Parathyroid adenoma (tissue), 2 donors: ENCODE measurements at regions not wholly inside any gene's neighbourhood (a gene's known extent, or its start where the extent isn't known, plus 50 kb on each side); places are given as distances from the start of the nearest gene placed in this dataset.

Experiments used
- H2AFZ ChIP-seq: fragments of 300-600 bp; sonication (generic); one replicate; pipeline ENCODE4 v1.7.0; 2017; ENCODE audit warnings: antibody characterized with exemption, mild to moderate bottlenecking
- H3K27ac ChIP-seq: fragments of 300-600 bp; sonication (generic); one replicate; pipeline ENCODE4 v1.7.0; 2017
- H3K27me3 ChIP-seq: fragments of 300-600 bp; sonication (generic); one replicate; pipeline ENCODE4 v1.7.0; 2017; ENCODE audit warnings: low read length; ENCODE audit not compliant: control insufficient read depth, insufficient read depth
- H3K36me3 ChIP-seq: fragments of 300-600 bp; sonication (generic); one replicate; pipeline ENCODE4 v1.7.0; 2017; ENCODE audit warnings: low read length; ENCODE audit not compliant: control insufficient read depth, insufficient read depth
- H3K4me1 ChIP-seq: fragments of 300-600 bp; sonication (generic); one replicate; pipeline ENCODE4 v1.7.0; 2017; ENCODE audit warnings: control low read depth
- H3K4me2 ChIP-seq: fragments of 300-600 bp; sonication (generic); one replicate; pipeline ENCODE4 v1.7.0; 2017; ENCODE audit warnings: low read length
- H3K4me3 ChIP-seq: fragments of 300-600 bp; sonication (generic); one replicate; pipeline ENCODE4 v1.7.0; 2017; ENCODE audit warnings: low read depth, low read length
- H3K79me2 ChIP-seq: fragments of 300-600 bp; sonication (generic); one replicate; pipeline ENCODE4 v1.7.0; 2017; ENCODE audit warnings: control low read depth
- H3K9ac ChIP-seq: fragments of 300-600 bp; sonication (generic); one replicate; pipeline ENCODE4 v1.7.0; 2017; ENCODE audit warnings: mild to moderate bottlenecking
- H3K9me3 ChIP-seq: fragments of 300-600 bp; sonication (generic); one replicate; pipeline ENCODE4 v1.7.0; 2017; ENCODE audit warnings: low read length; ENCODE audit not compliant: control insufficient read depth
- TF ChIP-seq, protein P1 (sequence below): fragments of 300-600 bp; sonication (generic); IDR thresholded peaks from one replicate; pipeline ENCODE4 v1.7.0; 2017; ENCODE audit warnings: antibody characterized with exemption, mild to moderate bottlenecking
- donor health status: primary hyperparathyroidism.

DNA sequence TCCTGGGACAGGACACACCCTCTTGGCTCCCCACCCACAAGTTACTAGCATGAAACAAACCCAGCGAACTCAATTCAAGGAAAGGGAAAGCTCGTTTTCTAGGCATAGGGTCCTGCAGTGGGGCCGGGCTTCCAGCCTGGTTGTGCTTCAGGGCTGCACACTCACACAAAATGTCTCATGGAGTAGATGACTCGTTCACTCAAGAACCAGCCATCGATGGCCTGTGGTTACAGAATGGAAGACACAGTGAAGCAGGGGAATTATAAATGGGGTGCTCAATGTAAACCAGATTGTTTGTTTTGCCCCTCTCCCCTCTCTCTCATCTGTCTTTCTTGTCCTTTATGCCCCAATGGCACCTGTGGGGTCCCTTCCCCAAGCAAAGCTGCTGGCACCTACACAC, 56.0 kb upstream of the COX20 start:
- no peaks in the 10 kb centered on the region for H3K4me1 ChIP-seq
- no peaks in the 10 kb centered on the region for H3K36me3 ChIP-seq
- TF ChIP-seq, protein P1, sequence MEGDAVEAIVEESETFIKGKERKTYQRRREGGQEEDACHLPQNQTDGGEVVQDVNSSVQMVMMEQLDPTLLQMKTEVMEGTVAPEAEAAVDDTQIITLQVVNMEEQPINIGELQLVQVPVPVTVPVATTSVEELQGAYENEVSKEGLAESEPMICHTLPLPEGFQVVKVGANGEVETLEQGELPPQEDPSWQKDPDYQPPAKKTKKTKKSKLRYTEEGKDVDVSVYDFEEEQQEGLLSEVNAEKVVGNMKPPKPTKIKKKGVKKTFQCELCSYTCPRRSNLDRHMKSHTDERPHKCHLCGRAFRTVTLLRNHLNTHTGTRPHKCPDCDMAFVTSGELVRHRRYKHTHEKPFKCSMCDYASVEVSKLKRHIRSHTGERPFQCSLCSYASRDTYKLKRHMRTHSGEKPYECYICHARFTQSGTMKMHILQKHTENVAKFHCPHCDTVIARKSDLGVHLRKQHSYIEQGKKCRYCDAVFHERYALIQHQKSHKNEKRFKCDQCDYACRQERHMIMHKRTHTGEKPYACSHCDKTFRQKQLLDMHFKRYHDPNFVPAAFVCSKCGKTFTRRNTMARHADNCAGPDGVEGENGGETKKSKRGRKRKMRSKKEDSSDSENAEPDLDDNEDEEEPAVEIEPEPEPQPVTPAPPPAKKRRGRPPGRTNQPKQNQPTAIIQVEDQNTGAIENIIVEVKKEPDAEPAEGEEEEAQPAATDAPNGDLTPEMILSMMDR, result no peak
- H3K27ac ChIP-seq, result no peak overlapping the region
- H3K4me3 ChIP-seq, result no peak overlapping the region
- no peak overlapping the region for H3K4me2 ChIP-seq
- H3K9me3 ChIP-seq, result no peaks in the 10 kb centered on the region
- H3K79me2 ChIP-seq, result no peaks in the 10 kb centered on the region
- H3K27me3 ChIP-seq, result no peaks in the 10 kb centered on the region
- no peak overlapping the region for H2AFZ ChIP-seq
- no peak overlapping the region for H3K9ac ChIP-seq

DNA sequence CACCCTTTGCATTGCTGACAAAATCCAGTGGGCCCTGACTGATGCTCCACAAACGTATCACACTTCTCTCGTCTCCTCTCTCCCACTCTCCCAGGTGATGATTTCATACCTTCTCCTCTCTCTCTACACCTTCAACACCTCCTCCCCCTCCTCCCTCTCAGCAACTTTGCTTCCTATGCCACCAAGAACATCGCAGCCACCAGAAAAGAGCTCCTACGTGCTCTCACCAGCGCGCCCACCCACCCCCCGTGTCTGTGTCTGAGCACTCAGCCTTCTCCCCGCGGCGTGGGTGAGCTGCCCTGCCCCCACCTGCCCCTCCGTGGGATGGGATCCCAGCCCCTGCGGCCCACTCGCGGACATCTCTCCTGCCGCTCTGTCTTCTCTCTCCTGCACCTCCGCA, 55.1 kb upstream of the COX20 start:
- H3K4me2 ChIP-seq, result no peak overlapping the region
- no peak overlapping the region for H3K4me3 ChIP-seq
- no peaks in the 10 kb centered on the region for H3K4me1 ChIP-seq
- H3K27ac ChIP-seq, result no peak overlapping the region
- H2AFZ ChIP-seq, result no peak overlapping the region
- no peaks in the 10 kb centered on the region for H3K9me3 ChIP-seq
- H3K36me3 ChIP-seq, result no peaks in the 10 kb centered on the region
- no peaks in the 10 kb centered on the region for H3K27me3 ChIP-seq
- no peaks in the 10 kb centered on the region for H3K79me2 ChIP-seq
- H3K9ac ChIP-seq, result no peak overlapping the region
- TF ChIP-seq, protein P1, result no peak

DNA sequence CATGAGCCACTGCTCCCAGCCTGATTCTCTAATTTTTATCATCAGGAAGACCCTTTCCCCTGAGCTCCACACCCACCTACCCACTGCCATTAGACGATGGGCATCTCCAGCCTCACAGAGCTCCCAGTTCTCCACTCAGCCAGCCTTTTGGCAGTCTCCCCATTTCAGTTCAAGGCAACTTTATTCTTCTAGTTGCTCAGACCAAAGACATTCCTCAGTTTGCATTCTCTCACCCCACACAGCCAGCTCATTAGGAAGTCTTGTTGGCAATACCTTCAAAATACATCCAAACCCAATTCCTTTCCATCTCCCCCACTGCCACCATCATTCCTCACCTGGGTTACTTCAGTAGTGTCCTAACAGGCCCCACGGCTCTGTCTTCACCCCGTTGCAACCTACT, 53.4 kb upstream of the COX20 start:
- Histone ChIP-seq H2AFZ (no peak overlapping the region), H3K27ac (no peak overlapping the region), H3K9ac (no peak overlapping the region), H3K4me2 (no peak overlapping the region), H3K4me1 (no peaks in the 10 kb centered on the region), H3K36me3 (no peaks in the 10 kb centered on the region), H3K27me3 (no peaks in the 10 kb centered on the region), H3K9me3 (no peaks in the 10 kb centered on the region), H3K79me2 (no peaks in the 10 kb centered on the region), H3K4me3 (no peak overlapping the region)
- TF ChIP-seq, protein P1, result no peak

- H3K9ac ChIP-seq, result no peak overlapping the region
- H3K27ac ChIP-seq, result no peak overlapping the region
- H2AFZ ChIP-seq, result no peak overlapping the region
- no peak overlapping the region for H3K4me2 ChIP-seq
- H3K27me3 ChIP-seq, result no peaks in the 10 kb centered on the region
- no peaks in the 10 kb centered on the region for H3K4me1 ChIP-seq
- TF ChIP-seq, protein P1, result no peak
- H3K4me3 ChIP-seq, result no peak overlapping the region
- no peaks in the 10 kb centered on the region for H3K36me3 ChIP-seq
- H3K9me3 ChIP-seq, result no peaks in the 10 kb centered on the region
- no peaks in the 10 kb centered on the region for H3K79me2 ChIP-seq
Measured at GRCh38 chr1:244783138-244783537, 52.3 kb upstream of the COX20 start.
